ENCODE measurements at regions not wholly inside any gene's neighbourhood (a gene's known extent, or its start where the extent isn't known, plus 50 kb on each side); places are given as distances from the start of the nearest gene placed in this dataset.

DNA sequence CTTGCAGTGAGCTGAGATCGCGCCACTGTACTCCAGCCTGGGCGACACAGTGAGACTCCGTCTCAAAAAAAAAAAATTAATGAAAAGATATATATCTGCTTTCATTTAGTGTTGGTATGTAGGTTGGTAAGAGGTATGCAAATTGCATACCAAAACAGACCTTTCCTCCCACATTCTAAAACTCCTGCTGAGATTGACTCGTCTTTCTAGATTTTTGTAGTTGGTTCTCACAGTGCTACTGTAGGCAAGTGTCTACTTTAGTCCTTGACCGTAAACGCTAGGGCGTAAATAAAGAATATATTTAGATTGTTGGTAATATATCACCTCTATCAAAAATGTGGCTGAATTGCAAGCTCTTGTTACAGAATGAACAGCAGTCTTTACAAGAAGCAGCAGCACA lies 445.9 kb downstream of the CHSY3 start:
- TF ChIP-seq, protein P1, sequence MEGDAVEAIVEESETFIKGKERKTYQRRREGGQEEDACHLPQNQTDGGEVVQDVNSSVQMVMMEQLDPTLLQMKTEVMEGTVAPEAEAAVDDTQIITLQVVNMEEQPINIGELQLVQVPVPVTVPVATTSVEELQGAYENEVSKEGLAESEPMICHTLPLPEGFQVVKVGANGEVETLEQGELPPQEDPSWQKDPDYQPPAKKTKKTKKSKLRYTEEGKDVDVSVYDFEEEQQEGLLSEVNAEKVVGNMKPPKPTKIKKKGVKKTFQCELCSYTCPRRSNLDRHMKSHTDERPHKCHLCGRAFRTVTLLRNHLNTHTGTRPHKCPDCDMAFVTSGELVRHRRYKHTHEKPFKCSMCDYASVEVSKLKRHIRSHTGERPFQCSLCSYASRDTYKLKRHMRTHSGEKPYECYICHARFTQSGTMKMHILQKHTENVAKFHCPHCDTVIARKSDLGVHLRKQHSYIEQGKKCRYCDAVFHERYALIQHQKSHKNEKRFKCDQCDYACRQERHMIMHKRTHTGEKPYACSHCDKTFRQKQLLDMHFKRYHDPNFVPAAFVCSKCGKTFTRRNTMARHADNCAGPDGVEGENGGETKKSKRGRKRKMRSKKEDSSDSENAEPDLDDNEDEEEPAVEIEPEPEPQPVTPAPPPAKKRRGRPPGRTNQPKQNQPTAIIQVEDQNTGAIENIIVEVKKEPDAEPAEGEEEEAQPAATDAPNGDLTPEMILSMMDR (IDR thresholded peaks at IDR 0.05), result no peak
- no peak for TF ChIP-seq POLR2A (IDR thresholded peaks at IDR 0.05)
